ENCODE measurements at regions not wholly inside any gene's neighbourhood (a gene's known extent, or its start where the extent isn't known, plus 50 kb on each side); places are given as distances from the start of the nearest gene placed in this dataset.

DNA sequence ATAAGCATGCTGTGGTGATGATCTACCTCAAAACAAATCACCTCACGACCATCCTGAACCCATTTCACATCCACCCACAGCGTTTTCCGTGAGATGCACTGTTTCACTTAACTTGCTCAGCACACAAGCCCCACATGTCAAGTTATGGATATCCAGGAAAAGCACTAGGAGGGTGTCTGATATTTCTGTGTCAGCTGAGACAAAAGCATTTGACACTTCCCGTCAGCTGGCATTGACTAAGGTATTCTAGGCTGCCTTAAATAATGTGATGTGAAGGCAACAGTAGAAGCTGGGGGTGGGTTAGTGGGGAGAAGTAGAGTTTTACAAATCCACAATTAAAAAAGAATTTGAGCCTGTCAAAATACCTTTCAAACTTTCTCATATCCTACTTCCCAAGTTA is 68.7 kb upstream of the MDFIC start:
- TF ChIP-seq, protein P1, sequence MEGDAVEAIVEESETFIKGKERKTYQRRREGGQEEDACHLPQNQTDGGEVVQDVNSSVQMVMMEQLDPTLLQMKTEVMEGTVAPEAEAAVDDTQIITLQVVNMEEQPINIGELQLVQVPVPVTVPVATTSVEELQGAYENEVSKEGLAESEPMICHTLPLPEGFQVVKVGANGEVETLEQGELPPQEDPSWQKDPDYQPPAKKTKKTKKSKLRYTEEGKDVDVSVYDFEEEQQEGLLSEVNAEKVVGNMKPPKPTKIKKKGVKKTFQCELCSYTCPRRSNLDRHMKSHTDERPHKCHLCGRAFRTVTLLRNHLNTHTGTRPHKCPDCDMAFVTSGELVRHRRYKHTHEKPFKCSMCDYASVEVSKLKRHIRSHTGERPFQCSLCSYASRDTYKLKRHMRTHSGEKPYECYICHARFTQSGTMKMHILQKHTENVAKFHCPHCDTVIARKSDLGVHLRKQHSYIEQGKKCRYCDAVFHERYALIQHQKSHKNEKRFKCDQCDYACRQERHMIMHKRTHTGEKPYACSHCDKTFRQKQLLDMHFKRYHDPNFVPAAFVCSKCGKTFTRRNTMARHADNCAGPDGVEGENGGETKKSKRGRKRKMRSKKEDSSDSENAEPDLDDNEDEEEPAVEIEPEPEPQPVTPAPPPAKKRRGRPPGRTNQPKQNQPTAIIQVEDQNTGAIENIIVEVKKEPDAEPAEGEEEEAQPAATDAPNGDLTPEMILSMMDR (conservative IDR thresholded peaks at IDR 0.05; ENCODE audit: low read length): no peak
- no peak for TF ChIP-seq EZH2phosphoT487 (IDR thresholded peaks at IDR 0.05; ENCODE audit: borderline replicate concordance, low read depth, low read length)

Measured in OCI-LY7 (cell line).